Lung (tissue), 11 donors: ENCODE measurements at regions not wholly inside any gene's neighbourhood (a gene's known extent, or its start where the extent isn't known, plus 50 kb on each side); places are given as distances from the start of the nearest gene placed in this dataset.

ENCODE experiments used
- ATAC-seq: fragments of 200-7000 bp; cut with Tn5 transposase; one replicate; pipeline ENCODE4 v1.9.1; 2020; ENCODE audit warnings: moderate number of reproducible peaks; ENCODE audit not compliant: insufficient read depth, low FRiP score
- DNase-seq, 3 donors: peaks; one replicate each; pipeline ENCODE4 v3.0.0-alpha.2; 2013 to 2017
- H3K27ac ChIP-seq, 2 donors: one replicate each; pipeline ENCODE4 v1.5.1; 2013; ENCODE audit warnings: mild to moderate bottlenecking in 2 of 2, moderate library complexity in 2 of 2, control low read depth in 1 of 2, inconsistent platforms in 1 of 2, low read depth in 1 of 2, low read length in 1 of 2
- H3K27me3 ChIP-seq, 3 donors: one replicate each; pipeline ENCODE4 v1.5.1; 2013; ENCODE audit warnings: low read length in 2 of 3; ENCODE audit not compliant: control insufficient read depth in 3 of 3, insufficient read depth in 3 of 3
- H3K36me3 ChIP-seq, 4 donors: one replicate each; pipeline ENCODE4 v1.5.1; 2013; ENCODE audit warnings: low read length in 4 of 4, mild to moderate bottlenecking in 1 of 4, moderate library complexity in 1 of 4; ENCODE audit not compliant: control insufficient read depth in 4 of 4, insufficient read depth in 4 of 4
- H3K4me1 ChIP-seq, 5 donors: one replicate each; pipeline ENCODE4 v1.5.1; 2013; ENCODE audit warnings: low read length in 5 of 5, mild to moderate bottlenecking in 2 of 5, moderate library complexity in 1 of 5; ENCODE audit not compliant: control insufficient read depth in 5 of 5, insufficient read depth in 5 of 5
- H3K4me3 ChIP-seq: one replicate; pipeline ENCODE4 v1.5.1; 2013; ENCODE audit warnings: mild to moderate bottlenecking, control low read depth, moderate library complexity
- H3K9ac ChIP-seq, 2 donors: one replicate each; pipeline ENCODE4 v1.5.1; 2013; ENCODE audit warnings: low read length in 2 of 2, control low read depth in 1 of 2; ENCODE audit not compliant: insufficient read depth in 1 of 2
- H3K9me3 ChIP-seq, 4 donors: one replicate each; pipeline ENCODE4 v1.5.1; 2013; ENCODE audit warnings: low read length in 3 of 4, mild to moderate bottlenecking in 1 of 4, moderate library complexity in 1 of 4; ENCODE audit not compliant: control insufficient read depth in 4 of 4, insufficient read depth in 3 of 4
- CTCF ChIP-seq: IDR thresholded peaks from 2 replicates; pipeline ENCODE4 v1.5.1; 2012; ENCODE audit warnings: mild to moderate bottlenecking; ENCODE audit errors: control extremely low read depth, extremely low read depth
- WGBS, 2 donors: extraction: QIAGEN DNeasy Blood & Tissue Kit; methylation state at CpG; one replicate each; pipeline ENCODE4 v1.1.7; 2013; 5-methylcytosine and 5-hydroxymethylcytosine counted together
- donor health status: control.
- donor health status: control.
- donor health status: Bipolar disorder and iron deficiency.
- donor health status: healthy.
- donor health status: DM: yes; HTN: yes; CAD: no.

GRCh38 chr7:4444106-4444505 lies 238.0 kb upstream of the FOXK1 start:
- Histone ChIP-seq H3K36me3 (no peaks in the 10 kb centered on the region), H3K4me1 (no peaks in the 10 kb centered on the region), H3K27ac (no peak overlapping the region), H3K4me3 (no peak overlapping the region), H3K27me3 (no peaks in the 10 kb centered on the region), H3K9me3 (no peaks in the 10 kb centered on the region), H3K9ac (no peak overlapping the region)
- DNase-seq (no peak), ATAC-seq (no peak)
- 32 to 79% methylated on average over 1 of the region's 1 CpG for WGBS, 2 donors
- no peak for TF ChIP-seq CTCF

DNA sequence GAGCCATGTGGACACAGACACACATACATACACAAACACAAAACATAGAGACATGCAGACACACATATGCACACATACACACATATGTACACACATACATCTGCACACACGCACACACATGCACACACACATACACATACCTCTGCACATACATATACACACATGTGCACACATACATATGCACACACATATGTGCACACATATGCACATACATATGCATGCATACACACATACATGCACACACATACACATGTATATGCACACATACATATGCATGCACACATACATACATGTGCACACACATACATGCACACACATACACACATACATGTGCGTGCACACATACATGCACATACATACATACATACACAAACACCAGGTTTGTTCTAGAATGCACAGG lies 236.3 kb upstream of the FOXK1 start:
- Histone ChIP-seq H3K9me3 (no peaks in the 10 kb centered on the region), H3K4me1 (no peaks in the 10 kb centered on the region), H3K27ac (no peak overlapping the region), H3K4me3 (no peak overlapping the region), H3K36me3 (no peaks in the 10 kb centered on the region), H3K9ac (no peak overlapping the region), H3K27me3 (no peaks in the 10 kb centered on the region)
- WGBS, 2 donors = 93 to 100% methylated on average over 2 of the region's 2 CpGs
- no peak for DNase-seq
- no peak for ATAC-seq
- TF ChIP-seq CTCF = no peak

DNA sequence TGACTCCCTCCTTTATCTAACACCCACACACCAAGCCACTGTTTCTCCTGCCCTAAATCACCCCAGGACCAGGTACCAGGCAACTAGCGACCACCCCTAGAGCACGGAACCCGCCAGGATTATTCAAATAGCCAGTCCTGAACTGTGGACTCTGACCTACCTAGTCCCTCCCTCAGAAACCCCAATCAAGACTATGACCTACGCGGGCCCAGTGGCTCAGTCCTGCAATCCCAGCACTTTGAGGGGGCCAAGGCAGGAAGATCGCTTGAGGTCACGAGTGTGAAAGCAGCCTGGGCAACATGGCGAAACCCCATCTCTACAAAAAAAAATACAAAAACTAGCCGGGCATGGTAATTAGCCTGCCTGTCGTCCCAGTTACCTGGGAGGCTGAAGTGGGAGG lies 232.8 kb upstream of the FOXK1 start:
- H3K36me3 ChIP-seq = no peaks in the 10 kb centered on the region
- no peak overlapping the region for H3K9ac ChIP-seq
- TF ChIP-seq CTCF = no peak
- DNase-seq (no peak), ATAC-seq (no peak)
- no peaks in the 10 kb centered on the region for H3K27me3 ChIP-seq
- 91 to 92% methylated on average over 10 of the region's 10 CpGs for WGBS, 2 donors
- H3K27ac ChIP-seq = no peak overlapping the region
- H3K4me3 ChIP-seq = no peak overlapping the region
- H3K4me1 ChIP-seq = no peaks in the 10 kb centered on the region
- H3K9me3 ChIP-seq = no peaks in the 10 kb centered on the region

GRCh38 chr7:4450483-4450882 lies 231.6 kb upstream of the FOXK1 start:
- no peak overlapping the region for H3K27ac ChIP-seq
- DNase-seq (no peak), ATAC-seq (no peak)
- H3K36me3 ChIP-seq = no peaks in the 10 kb centered on the region
- 91 to 94% methylated on average over 2 of the region's 2 CpGs for WGBS, 2 donors
- H3K27me3 ChIP-seq = no peaks in the 10 kb centered on the region
- no peak overlapping the region for H3K4me3 ChIP-seq
- no peak for TF ChIP-seq CTCF
- H3K4me1 ChIP-seq = no peaks in the 10 kb centered on the region
- H3K9ac ChIP-seq = no peak overlapping the region
- no peaks in the 10 kb centered on the region for H3K9me3 ChIP-seq
